SK-N-MC (cell line): ENCODE measurements at regions not wholly inside any gene's neighbourhood (a gene's known extent, or its start where the extent isn't known, plus 50 kb on each side); places are given as distances from the start of the nearest gene placed in this dataset.

Experiments
- EZH2 ChIP-seq: fragments of 200-600 bp; sonication (generic); IDR thresholded peaks from one replicate; pipeline ENCODE4 v1.6.1; 2017; ENCODE audit warnings: antibody characterized with exemption
- FOXP2 ChIP-seq: optimal IDR thresholded peaks from 2 replicates; pipeline ENCODE3; 2011; ENCODE audit warnings: mild to moderate bottlenecking, moderate library complexity; ENCODE audit not compliant: insufficient read depth; ENCODE audit errors: extremely low read length, control extremely low read depth
- POLR2AphosphoS5 ChIP-seq: IDR thresholded peaks from 2 replicates; pipeline ENCODE4 v1.6.1; 2012; ENCODE audit warnings: mild to moderate bottlenecking, low read depth, low read length, borderline replicate concordance

DNA sequence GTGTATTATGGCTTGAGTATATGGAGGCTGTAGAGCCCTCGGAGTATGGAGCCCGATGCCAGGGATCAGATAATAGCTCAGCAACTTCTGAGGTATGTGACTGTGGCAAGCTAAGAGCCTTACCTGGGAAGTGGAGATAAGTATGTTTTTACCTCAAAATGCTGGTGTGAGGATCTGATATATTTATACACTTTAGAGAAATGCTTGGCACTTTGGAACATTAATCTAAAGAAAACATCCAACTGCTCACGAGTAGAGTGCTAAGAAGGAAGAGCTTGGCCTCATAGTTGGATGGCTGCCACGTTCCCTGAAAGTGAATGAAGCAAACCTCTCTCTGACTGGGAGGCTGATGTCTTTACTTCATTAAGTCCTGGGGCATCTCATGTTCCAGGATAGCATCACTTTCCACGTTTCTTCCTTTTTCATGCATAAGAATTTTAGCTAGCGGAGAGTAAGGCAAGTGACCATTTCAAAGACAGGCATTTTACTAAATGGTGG lies 58.9 kb upstream of the GOLGA8J start:
- TF ChIP-seq POLR2AphosphoS5 (no peak), EZH2 (no peak), FOXP2 (no peak)
